PC-3 (cell line): ENCODE measurements at regions not wholly inside any gene's neighbourhood (a gene's known extent, or its start where the extent isn't known, plus 50 kb on each side); places are given as distances from the start of the nearest gene placed in this dataset.
"Not testable (repeated sequence)": the region's sequence is repeated elsewhere in the genome, so short reads cannot be mapped to it uniquely, and the experiment has no call there.

Experiments
- EZH2 ChIP-seq: fragments of 300-600 bp; sonication (generic); IDR thresholded peaks from one replicate; pipeline ENCODE4 v1.6.1; 2017; ENCODE audit warnings: antibody characterized with exemption, mild to moderate bottlenecking, low read length; ENCODE audit not compliant: unreplicated experiment
- EZH2phosphoT487 ChIP-seq: fragments of 300-600 bp; sonication (generic); IDR thresholded peaks from 2 replicates; pipeline ENCODE4 v1.6.1; 2018; ENCODE audit warnings: mild to moderate bottlenecking, antibody characterized with exemption, low read length, borderline replicate concordance
- TF ChIP-seq, protein P1 (sequence below): fragments of 300-600 bp; sonication (generic); conservative IDR thresholded peaks from 2 replicates; pipeline ENCODE4 v1.5.1; 2017; ENCODE audit warnings: antibody characterized with exemption, low read depth, mild to moderate bottlenecking, low read length

- TF ChIP-seq, protein P1, sequence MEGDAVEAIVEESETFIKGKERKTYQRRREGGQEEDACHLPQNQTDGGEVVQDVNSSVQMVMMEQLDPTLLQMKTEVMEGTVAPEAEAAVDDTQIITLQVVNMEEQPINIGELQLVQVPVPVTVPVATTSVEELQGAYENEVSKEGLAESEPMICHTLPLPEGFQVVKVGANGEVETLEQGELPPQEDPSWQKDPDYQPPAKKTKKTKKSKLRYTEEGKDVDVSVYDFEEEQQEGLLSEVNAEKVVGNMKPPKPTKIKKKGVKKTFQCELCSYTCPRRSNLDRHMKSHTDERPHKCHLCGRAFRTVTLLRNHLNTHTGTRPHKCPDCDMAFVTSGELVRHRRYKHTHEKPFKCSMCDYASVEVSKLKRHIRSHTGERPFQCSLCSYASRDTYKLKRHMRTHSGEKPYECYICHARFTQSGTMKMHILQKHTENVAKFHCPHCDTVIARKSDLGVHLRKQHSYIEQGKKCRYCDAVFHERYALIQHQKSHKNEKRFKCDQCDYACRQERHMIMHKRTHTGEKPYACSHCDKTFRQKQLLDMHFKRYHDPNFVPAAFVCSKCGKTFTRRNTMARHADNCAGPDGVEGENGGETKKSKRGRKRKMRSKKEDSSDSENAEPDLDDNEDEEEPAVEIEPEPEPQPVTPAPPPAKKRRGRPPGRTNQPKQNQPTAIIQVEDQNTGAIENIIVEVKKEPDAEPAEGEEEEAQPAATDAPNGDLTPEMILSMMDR, result not testable (repeated sequence)
- not testable (repeated sequence) for TF ChIP-seq EZH2phosphoT487, EZH2
Measured at GRCh38 chr11:38690211-38690610, 2092.2 kb upstream of the RAG2 start.
